ENCODE measurements at regions not wholly inside any gene's neighbourhood (a gene's known extent, or its start where the extent isn't known, plus 50 kb on each side); places are given as distances from the start of the nearest gene placed in this dataset.

GRCh38 chr2:78870343-78870967 is 155.0 kb upstream of the REG3G start:
- TF ChIP-seq CTCF (IDR thresholded peaks at IDR 0.05): no peak
- H3K4me1 Mint-ChIP-seq: peaks cover 16% of the 10 kb centered on the region
- Histone ChIP-seq H3K4me2 (replicated peaks; ENCODE audit: extremely low read depth, low read length, poor library complexity, severe bottlenecking) (peak overlapping the region; percentile 39), H3K4me1 (ENCODE audit: control insufficient read depth in 1 of 2, insufficient read depth in 2 of 2, low read length in 2 of 2) (peaks cover 9 to 21% of the 10 kb centered on the region in 2 donors), H4K20me1 (ENCODE audit: insufficient read depth, low read length) (no peaks in the 10 kb centered on the region), H3K9me3 (replicated peaks in 1 of 2; ENCODE audit: control insufficient read depth in 1 of 2, insufficient read depth in 1 of 2, low read length in 2 of 2) (no peaks in the 10 kb centered on the region), H3K4me3 (replicated peaks in 1 of 3; ENCODE audit: low read depth in 2 of 3, low read length in 3 of 3) (peak overlapping the region in 1 of 3 experiments; percentile 8), H3K27me3 (ENCODE audit: control insufficient read depth in 2 of 2, insufficient read depth in 2 of 2, low read length in 2 of 2) (no peaks in the 10 kb centered on the region), H3K9ac (ENCODE audit: insufficient read depth, low read length, poor library complexity, severe bottlenecking) (no peak overlapping the region), H3K79me2 (ENCODE audit: insufficient read depth, low read length) (no peaks in the 10 kb centered on the region), H3K36me3 (replicated peaks in 1 of 2; ENCODE audit: control insufficient read depth in 1 of 2, insufficient read depth in 2 of 2, low read length in 2 of 2) (no peaks in the 10 kb centered on the region), H2AFZ (ENCODE audit: insufficient read depth, low read depth, low read length, poor library complexity, severe bottlenecking) (peak overlapping the region; percentile 1), H3K27ac (ENCODE audit: low read depth in 1 of 2, low read length in 2 of 2) (peak overlapping the region in 1 of 2 donors; percentile 9)
- DNase-seq: no peak
- peak overlapping the region in 1 of 7 donors; percentile 37 for H3K27ac Mint-ChIP-seq
- no peaks in the 10 kb centered on the region for H3K36me3 Mint-ChIP-seq
- H3K9me3 Mint-ChIP-seq: peaks cover under 1 to 12% (median 6%) of the 10 kb centered on the region in 7 donors
- WGBS (ENCODE audit: insufficient coverage): no CpG with 5 or more reads among the region's 1 CpG
- intact Hi-C loops (cut with micrococcal nuclease): no loop called here
- peaks cover 0 to 1% (median 0%) of the 10 kb centered on the region in 3 donors for H3K27me3 Mint-ChIP-seq (ENCODE audit: low read depth in 3 of 3)
- no peak overlapping the region for H3K4me3 Mint-ChIP-seq

- H3K27me3 ChIP-seq (ENCODE audit: control insufficient read depth in 2 of 2, insufficient read depth in 2 of 2, low read length in 2 of 2): no peaks in the 10 kb centered on the region
- peaks cover 16% of the 10 kb centered on the region for H3K4me1 Mint-ChIP-seq
- no peaks in the 10 kb centered on the region for H4K20me1 ChIP-seq (ENCODE audit: insufficient read depth, low read length)
- H3K4me3 Mint-ChIP-seq: no peak overlapping the region
- H3K27ac Mint-ChIP-seq: peak overlapping the region in 1 of 7 donors; percentile 1
- WGBS (ENCODE audit: insufficient coverage): no CpG with 5 or more reads among the region's 1 CpG
- peaks cover 0 to 1% (median 0%) of the 10 kb centered on the region in 3 donors for H3K27me3 Mint-ChIP-seq (ENCODE audit: low read depth in 3 of 3)
- H3K9me3 ChIP-seq (replicated peaks in 1 of 2; ENCODE audit: control insufficient read depth in 1 of 2, insufficient read depth in 1 of 2, low read length in 2 of 2): no peaks in the 10 kb centered on the region
- peaks cover 2 to 11% (median 6%) of the 10 kb centered on the region in 7 donors for H3K9me3 Mint-ChIP-seq
- DNase-seq: no peak
- TF ChIP-seq CTCF (IDR thresholded peaks at IDR 0.05): no peak
- no peak overlapping the region for H3K9ac ChIP-seq (ENCODE audit: insufficient read depth, low read length, poor library complexity, severe bottlenecking)
- no peak overlapping the region for H2AFZ ChIP-seq (ENCODE audit: insufficient read depth, low read depth, low read length, poor library complexity, severe bottlenecking)
- no peak overlapping the region for H3K4me2 ChIP-seq (replicated peaks; ENCODE audit: extremely low read depth, low read length, poor library complexity, severe bottlenecking)
- H3K36me3 ChIP-seq (replicated peaks in 1 of 2; ENCODE audit: control insufficient read depth in 1 of 2, insufficient read depth in 2 of 2, low read length in 2 of 2): no peaks in the 10 kb centered on the region
- H3K36me3 Mint-ChIP-seq: no peaks in the 10 kb centered on the region
- H3K27ac ChIP-seq (ENCODE audit: low read depth in 1 of 2, low read length in 2 of 2): no peak overlapping the region
- peaks cover 9 to 21% of the 10 kb centered on the region in 2 donors for H3K4me1 ChIP-seq (ENCODE audit: control insufficient read depth in 1 of 2, insufficient read depth in 2 of 2, low read length in 2 of 2)
- no peak overlapping the region for H3K4me3 ChIP-seq (replicated peaks in 1 of 3; ENCODE audit: low read depth in 2 of 3, low read length in 3 of 3)
- intact Hi-C loops (cut with micrococcal nuclease): no loop called here
- no peaks in the 10 kb centered on the region for H3K79me2 ChIP-seq (ENCODE audit: insufficient read depth, low read length)
These were observed 152.0 kb upstream of the REG3G start for GRCh38 chr2:78873526-78873925.

All from CD14-positive monocyte (primary cell).